K562 (cell line): ENCODE measurements at regions not wholly inside any gene's neighbourhood (a gene's known extent, or its start where the extent isn't known, plus 50 kb on each side); places are given as distances from the start of the nearest gene placed in this dataset.

Experiments used
- ARID2 ChIP-seq: fragments of 450-650 bp; IDR thresholded peaks from 2 replicates; pipeline ENCODE4 v1.6.1; 2017; ENCODE audit warnings: antibody characterized with exemption, mild to moderate bottlenecking
- ARID3A ChIP-seq: IDR thresholded peaks from 2 replicates; pipeline ENCODE4 v1.6.1; 2012; ENCODE audit warnings: low read depth, low read length, improper control_type of control experiment, borderline replicate concordance
- ARNT ChIP-seq, 2 experiments: fragments of 450-650 bp; IDR thresholded peaks; 2 replicates each; pipeline ENCODE4 v1.6.1; 2016; ENCODE audit warnings: mild to moderate bottlenecking in 1 of 2
- ATF7 ChIP-seq: fragments of 450-650 bp; IDR thresholded peaks from 2 replicates; pipeline ENCODE4 v1.7.1; 2014; ENCODE audit warnings: mild to moderate bottlenecking, moderate library complexity
- CXXC5 ChIP-seq: fragments of 250-450 bp; sonication (Bioruptor Pico); IDR thresholded peaks from 2 replicates; pipeline ENCODE4 v1.8.0; 2022; ENCODE audit warnings: inconsistent platforms, mild to moderate bottlenecking, moderate library complexity
- E2F4 ChIP-seq: sonication (generic); formaldehyde crosslinking; IDR thresholded peaks from 2 replicates; pipeline ENCODE4 v1.8.0; 2022; ENCODE audit warnings: mild to moderate bottlenecking, low read depth, missing genetic modification reagents
- MEF2D ChIP-seq: conservative IDR thresholded peaks from 2 replicates; pipeline ENCODE4 v1.6.1; 2016; ENCODE audit warnings: low read depth, missing genetic modification characterization, missing compliant biosample characterization
- MTA3 ChIP-seq: fragments of 450-650 bp; formaldehyde crosslinking; IDR thresholded peaks from 2 replicates; pipeline ENCODE4 v1.6.1; 2017; ENCODE audit warnings: mild to moderate bottlenecking, borderline replicate concordance
- NEUROD1 ChIP-seq: fragments of 150-350 bp; IDR thresholded peaks from 2 replicates; pipeline ENCODE4 v1.6.1; 2014; ENCODE audit warnings: borderline replicate concordance, low read length, low read depth; ENCODE audit not compliant: partially characterized antibody
- PTRF ChIP-seq: fragments of 450-650 bp; IDR thresholded peaks from 2 replicates; pipeline ENCODE4 v1.6.1; 2016; ENCODE audit warnings: mild to moderate bottlenecking, missing genetic modification characterization, missing compliant biosample characterization
- RBBP5 ChIP-seq: fragments of 200-600 bp; sonication (generic); IDR thresholded peaks from 2 replicates; pipeline ENCODE4 v1.6.1; 2012; ENCODE audit warnings: borderline replicate concordance, mild to moderate bottlenecking, low read length, control low read depth, inconsistent platforms; ENCODE audit not compliant: insufficient read depth, poor library complexity, severe bottlenecking
- TFAP4 ChIP-seq: sonication (generic); formaldehyde crosslinking; IDR thresholded peaks from 2 replicates; pipeline ENCODE4 v1.8.0; 2022; ENCODE audit warnings: missing genetic modification reagents, mild to moderate bottlenecking, moderate library complexity, borderline replicate concordance
- TGIF2 ChIP-seq: sonication (generic); formaldehyde crosslinking; IDR thresholded peaks from 2 replicates; pipeline ENCODE4 v1.8.1; 2022; ENCODE audit warnings: mild to moderate bottlenecking, missing genetic modification reagents, moderate library complexity
- ZBTB11 ChIP-seq, 3 experiments: fragments of 200-800 bp in 1 of 3; fragments of 250-450 bp in 1 of 3; fragments of 450-650 bp in 1 of 3; sonication (Bioruptor Pico) in 1 of 3; sonication (Bioruptor generic) in 1 of 3; formaldehyde crosslinking in 1 of 3; IDR thresholded peaks; 2 replicates each; pipeline versions ENCODE4 v1.6.1 to v1.8.0; 2016 to 2022; ENCODE audit warnings: mild to moderate bottlenecking in 2 of 3, missing genetic modification characterization in 2 of 3, missing compliant biosample characterization in 1 of 3, moderate library complexity in 1 of 3
- ZNF175 ChIP-seq: fragments of 200-800 bp; sonication (Bioruptor generic); IDR thresholded peaks from 2 replicates; pipeline ENCODE4 v1.6.1; 2016; ENCODE audit warnings: low read depth, mild to moderate bottlenecking, missing genetic modification characterization, missing compliant biosample characterization
- ZNF239 ChIP-seq: fragments of 250-450 bp; sonication (Bioruptor Pico); IDR thresholded peaks from 2 replicates; pipeline ENCODE4 v1.4.0; 2020; ENCODE audit warnings: mild to moderate bottlenecking
- ZNF589 ChIP-seq: fragments of 200-800 bp; sonication (Bioruptor generic); IDR thresholded peaks from 2 replicates; pipeline ENCODE4 v1.6.1; 2016; ENCODE audit warnings: low read depth, missing genetic modification characterization, missing compliant biosample characterization
- ZNF668 ChIP-seq: fragments of 250-450 bp; sonication (Bioruptor Pico); IDR thresholded peaks from 2 replicates; pipeline ENCODE4 v1.8.0; 2022; ENCODE audit warnings: mild to moderate bottlenecking, inconsistent platforms
- ZNF79 ChIP-seq: fragments of 250-450 bp; sonication (Bioruptor Pico); IDR thresholded peaks from 2 replicates; pipeline ENCODE4 v1.4.0; 2020; ENCODE audit warnings: low read depth, mild to moderate bottlenecking, moderate library complexity

- TF ChIP-seq E2F4 (no peak), ZNF79 (CRISPR knock-in tag) (no peak), MEF2D (peak; percentile 78), MTA3 (no peak), ZNF175 (CRISPR knock-in tag) (peak; percentile 96), RBBP5 (peak; percentile 44), ZBTB11 (CRISPR knock-in tag; IDR thresholded peaks at IDR 0.05) (peak in 1 of 3 experiments; percentile 82; a peak in 2 of 6 replicates), ZNF668 (CRISPR knock-in tag) (peak; percentile 40; the same call in 1 of the 2 replicates), CXXC5 (CRISPR knock-in tag) (peak; percentile 28; the same call in 1 of the 2 replicates), ARNT (IDR thresholded peaks at IDR 0.05) (peak; percentile 48 to 72; a peak in 2 of 4 replicates), ARID2 (no peak), PTRF (tag) (no peak), TGIF2 (CRISPR knock-in tag) (no peak), ATF7 (0 out of 2 replicates have a peak, but pooled peaks have one; percentile 16), TFAP4 (CRISPR knock-in tag) (peak; percentile 85), ZNF589 (peak; percentile 97), NEUROD1 (no peak), ZNF239 (no peak), ARID3A (no peak)
Measured at GRCh38 chr15:39140060-39140604, 440.7 kb upstream of the THBS1 start (continued).
